SK-N-SH (cell line): ENCODE measurements at regions not wholly inside any gene's neighbourhood (a gene's known extent, or its start where the extent isn't known, plus 50 kb on each side); places are given as distances from the start of the nearest gene placed in this dataset.

Source experiments
- CTCF ChIA-PET: fragments of 300-600, 350-600 bp; formaldehyde crosslinking; extraction: SDS; loops from one replicate; lab custom pipeline; 2021; lab: Yijun Ruan, JAX
- POLR2A ChIA-PET: fragments of 350-600 bp; sonication (Branson Sonifier 250); formaldehyde crosslinking; extraction: SDS; loops from one replicate; lab custom pipeline; 2020; ENCODE audit warnings: antibody characterized with exemption, inconsistent platforms; lab: Yijun Ruan, JAX
- DNase-seq: peaks from one replicate; pipeline ENCODE4 v3.0.0; 2012
- H2AFZ ChIP-seq: fragments of 200-600 bp; sonication (generic); 2 replicates; pipeline ENCODE4 v1.8.1; 2016; ENCODE audit warnings: antibody characterized with exemption, mild to moderate bottlenecking, low read depth
- H3F3A ChIP-seq: fragments of 200-600 bp; sonication (generic); replicated peaks from 2 replicates; pipeline ENCODE3; 2016; ENCODE audit warnings: antibody characterized with exemption, mild to moderate bottlenecking; ENCODE audit not compliant: insufficient read depth
- H3K27ac ChIP-seq, 2 experiments: fragments of 200-500 bp in 1 of 2; fragments of 200-600 bp in 1 of 2; sonication (Bioruptor generic) in 1 of 2; sonication (generic), shearing (Covaris generic) in 1 of 2; 2 replicates each; pipeline versions ENCODE4 v1.5.1 to v1.6.1; 2014 to 2016; ENCODE audit warnings: low read depth in 2 of 2, inconsistent platforms in 1 of 2, low read length in 1 of 2, mild to moderate bottlenecking in 1 of 2, mixed read lengths in 1 of 2
- H3K27me3 ChIP-seq: fragments of 200-600 bp; sonication (generic), shearing (Covaris generic); 2 replicates; pipeline ENCODE4 v1.6.1; 2016; ENCODE audit warnings: mixed run types; ENCODE audit not compliant: insufficient read depth
- H3K36me3 ChIP-seq, 2 experiments: fragments of 200-500 bp in 1 of 2; fragments of 200-600 bp in 1 of 2; sonication (Bioruptor generic) in 1 of 2; sonication (generic) in 1 of 2; replicated peaks in 1 of 2; 2 replicates each; pipeline versions ENCODE3 to v1.5.1; 2014 to 2016; ENCODE audit warnings: low read length in 1 of 2, mild to moderate bottlenecking in 1 of 2; ENCODE audit not compliant: insufficient read depth in 2 of 2, control insufficient read depth in 1 of 2
- H3K4me1 ChIP-seq, 2 experiments: fragments of 200-500 bp in 1 of 2; fragments of 200-600 bp in 1 of 2; sonication (Bioruptor generic) in 1 of 2; sonication (generic), shearing (Covaris generic) in 1 of 2; 2 replicates each; pipeline versions ENCODE4 v1.5.1 to v1.6.1; 2014 to 2016; ENCODE audit warnings: low read depth in 1 of 2, low read length in 1 of 2, mixed run types in 1 of 2; ENCODE audit not compliant: insufficient read depth in 2 of 2, control insufficient read depth in 1 of 2
- H3K4me2 ChIP-seq: fragments of 200-600 bp; sonication (generic), shearing (Covaris generic); 2 replicates; pipeline ENCODE4 v1.6.1; 2017; ENCODE audit warnings: mixed run types
- H3K4me3 ChIP-seq, 2 experiments: fragments of 200-500 bp in 1 of 2; fragments of 200-600 bp in 1 of 2; sonication (Bioruptor generic) in 1 of 2; sonication (generic), shearing (Covaris generic) in 1 of 2; 2 replicates each; pipeline versions ENCODE4 v1.5.1 to v1.8.1; 2014 to 2016; ENCODE audit warnings: low read depth in 2 of 2, inconsistent platforms in 1 of 2, low read length in 1 of 2, mild to moderate bottlenecking in 1 of 2, mixed read lengths in 1 of 2, moderate library complexity in 1 of 2
- H3K79me2 ChIP-seq: fragments of 200-600 bp; sonication (generic); 2 replicates; pipeline ENCODE4 v1.8.1; 2017; ENCODE audit warnings: mild to moderate bottlenecking; ENCODE audit not compliant: insufficient read depth
- H3K9ac ChIP-seq: fragments of 200-600 bp; sonication (generic); 2 replicates; pipeline ENCODE4 v1.6.1; 2017; ENCODE audit warnings: mixed run types
- H3K9me2 ChIP-seq: fragments of 200-600 bp; sonication (generic); 2 replicates; pipeline ENCODE4 v1.6.1; 2017; ENCODE audit warnings: mixed run types
- H3K9me3 ChIP-seq: fragments of 200-600 bp; sonication (generic); 2 replicates; pipeline ENCODE4 v1.6.1; 2017; ENCODE audit warnings: mixed run types, mild to moderate bottlenecking, moderate library complexity
- H4K20me1 ChIP-seq: fragments of 200-600 bp; sonication (generic); 2 replicates; pipeline ENCODE4 v1.6.1; 2017; ENCODE audit warnings: mild to moderate bottlenecking, mixed run types; ENCODE audit not compliant: insufficient read depth
- CHD2 ChIP-seq: fragments of 150-350 bp; IDR thresholded peaks from 2 replicates; pipeline ENCODE4 v1.6.1; 2018; ENCODE audit warnings: low read length; ENCODE audit not compliant: partially characterized antibody
- EP300 ChIP-seq, 2 experiments: IDR thresholded peaks; 2 replicates each; pipeline versions ENCODE4 v1.4.0 to v1.6.1; 2012; ENCODE audit warnings: borderline replicate concordance in 1 of 2, low read depth in 1 of 2, low read length in 1 of 2
- FOXJ3 ChIP-seq: sonication (generic); formaldehyde crosslinking; IDR thresholded peaks from 2 replicates; pipeline ENCODE4 v1.5.1; 2020; ENCODE audit warnings: mild to moderate bottlenecking, missing genetic modification reagents
- FOXM1 ChIP-seq: IDR thresholded peaks from 2 replicates; pipeline ENCODE4 v1.4.0; 2012; ENCODE audit warnings: low read depth, mild to moderate bottlenecking
- GABPA ChIP-seq: IDR thresholded peaks from 2 replicates; pipeline ENCODE4 v1.4.0; 2012; ENCODE audit warnings: low read depth, mild to moderate bottlenecking
- GATA2 ChIP-seq: sonication (generic); formaldehyde crosslinking; IDR thresholded peaks from 2 replicates; pipeline ENCODE4 v1.5.0; 2020; ENCODE audit warnings: mild to moderate bottlenecking, missing genetic modification reagents
- RCOR1 ChIP-seq: fragments of 150-350 bp; IDR thresholded peaks from 2 replicates; pipeline ENCODE4 v1.6.1; 2017; ENCODE audit warnings: antibody characterized with exemption, low read length
- RFX5 ChIP-seq: IDR thresholded peaks from 2 replicates; pipeline ENCODE4 v1.6.1; 2012; ENCODE audit warnings: mild to moderate bottlenecking, improper control_type of control experiment, low read length
- RXRA ChIP-seq: IDR thresholded peaks from 2 replicates; pipeline ENCODE4 v1.4.0; 2012; ENCODE audit warnings: low read depth, mild to moderate bottlenecking, borderline replicate concordance
- SIN3A ChIP-seq: IDR thresholded peaks from 2 replicates; pipeline ENCODE4 v1.6.1; 2012; ENCODE audit warnings: low read depth, mild to moderate bottlenecking, low read length, moderate library complexity, borderline replicate concordance
- SMC3 ChIP-seq: IDR thresholded peaks from 2 replicates; pipeline ENCODE4 v1.6.1; 2012; ENCODE audit warnings: low read depth, low read length, improper control_type of control experiment
- TAF1 ChIP-seq: IDR thresholded peaks from 2 replicates; pipeline ENCODE4 v1.6.1; 2012; ENCODE audit warnings: low read depth, mild to moderate bottlenecking, low read length, moderate library complexity, borderline replicate concordance
- TCF12 ChIP-seq: IDR thresholded peaks from 2 replicates; pipeline ENCODE4 v1.4.0; 2012
- WGBS: methylation state at CpG from one replicate; pipeline ENCODE4 v1.1.6; 2017; ENCODE audit warnings: low lambda C conversion rate; 5-methylcytosine and 5-hydroxymethylcytosine counted together
- TF ChIP-seq, protein P1 (sequence below): IDR thresholded peaks from 2 replicates; pipeline ENCODE4; 2012
- TF ChIP-seq, protein P2 (sequence below): fragments of 200-600 bp; sonication (generic); IDR thresholded peaks from 2 replicates; pipeline ENCODE4 v1.6.1; 2017; ENCODE audit warnings: antibody characterized with exemption, mild to moderate bottlenecking, moderate library complexity
- TF ChIP-seq, protein P3 (sequence below): fragments of 150-350 bp; IDR thresholded peaks from 2 replicates; pipeline ENCODE4 v1.6.1; 2017; ENCODE audit warnings: antibody characterized with exemption, low read length, low read depth, borderline replicate concordance
- TF ChIP-seq, protein P4 (sequence below): IDR thresholded peaks from 2 replicates; pipeline ENCODE4 v1.4.0; 2012; ENCODE audit warnings: low read depth, borderline replicate concordance
- TF ChIP-seq, protein P5 (sequence below): IDR thresholded peaks from 2 replicates; pipeline ENCODE4 v1.4.0; 2012; ENCODE audit warnings: low read depth, borderline replicate concordance

DNA sequence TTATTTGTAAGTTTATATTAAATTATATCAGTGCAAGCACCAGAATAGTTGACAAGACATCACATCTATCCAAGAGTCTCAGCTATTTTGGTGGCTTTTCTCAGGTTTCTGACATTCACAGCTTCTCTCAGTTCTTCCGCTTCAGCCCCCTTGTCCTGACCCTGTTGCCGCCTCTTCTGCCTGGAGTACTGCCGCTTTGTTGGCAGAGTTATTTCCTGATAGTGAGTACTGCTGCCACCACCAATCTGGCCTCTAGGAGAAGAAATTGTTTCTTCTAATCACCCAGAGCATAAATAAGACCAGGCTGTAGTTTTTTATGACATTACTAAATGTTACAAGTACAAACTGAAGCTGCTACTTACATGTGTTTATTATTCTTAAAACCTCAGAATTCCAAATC, 470.1 kb downstream of the NSUN3 start:
- Histone ChIP-seq H3K36me3 (no peaks in the 10 kb centered on the region), H3K4me3 (no peak overlapping the region), H3K9me2 (no peaks in the 10 kb centered on the region), H3K4me2 (no peak overlapping the region), H3K79me2 (no peaks in the 10 kb centered on the region), H3K9ac (no peak overlapping the region), H3K4me1 (peaks cover 0 to 5% of the 10 kb centered on the region in 2 experiments; a peak in 2 of 4 replicates), H3K9me3 (no peaks in the 10 kb centered on the region), H3F3A (no peaks in the 10 kb centered on the region), H2AFZ (no peak overlapping the region), H3K27ac (no peak overlapping the region), H3K27me3 (no peaks in the 10 kb centered on the region), H4K20me1 (no peaks in the 10 kb centered on the region)
- no peak for DNase-seq
- 75% methylated on average over 3 of the region's 3 CpGs for WGBS
- POLR2A ChIA-PET = no interaction called here
- TF ChIP-seq FOXJ3 (CRISPR knock-in tag) (no peak), SIN3A (no peak), GABPA (no peak), RFX5 (no peak), RXRA (no peak), EP300 (IDR thresholded peaks at IDR 0.05; ENCODE audit: borderline replicate concordance in 1 of 2, low read depth in 1 of 2, low read length in 1 of 2) (no peak), FOXM1 (no peak), TAF1 (no peak), TCF12 (no peak), GATA2 (no peak), SMC3 (no peak), CHD2 (no peak)
- TF ChIP-seq, protein P1, sequence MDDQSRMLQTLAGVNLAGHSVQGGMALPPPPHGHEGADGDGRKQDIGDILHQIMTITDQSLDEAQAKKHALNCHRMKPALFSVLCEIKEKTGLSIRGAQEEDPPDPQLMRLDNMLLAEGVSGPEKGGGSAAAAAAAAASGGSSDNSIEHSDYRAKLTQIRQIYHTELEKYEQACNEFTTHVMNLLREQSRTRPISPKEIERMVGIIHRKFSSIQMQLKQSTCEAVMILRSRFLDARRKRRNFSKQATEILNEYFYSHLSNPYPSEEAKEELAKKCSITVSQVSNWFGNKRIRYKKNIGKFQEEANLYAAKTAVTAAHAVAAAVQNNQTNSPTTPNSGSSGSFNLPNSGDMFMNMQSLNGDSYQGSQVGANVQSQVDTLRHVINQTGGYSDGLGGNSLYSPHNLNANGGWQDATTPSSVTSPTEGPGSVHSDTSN = no peak
- TF ChIP-seq, protein P2, sequence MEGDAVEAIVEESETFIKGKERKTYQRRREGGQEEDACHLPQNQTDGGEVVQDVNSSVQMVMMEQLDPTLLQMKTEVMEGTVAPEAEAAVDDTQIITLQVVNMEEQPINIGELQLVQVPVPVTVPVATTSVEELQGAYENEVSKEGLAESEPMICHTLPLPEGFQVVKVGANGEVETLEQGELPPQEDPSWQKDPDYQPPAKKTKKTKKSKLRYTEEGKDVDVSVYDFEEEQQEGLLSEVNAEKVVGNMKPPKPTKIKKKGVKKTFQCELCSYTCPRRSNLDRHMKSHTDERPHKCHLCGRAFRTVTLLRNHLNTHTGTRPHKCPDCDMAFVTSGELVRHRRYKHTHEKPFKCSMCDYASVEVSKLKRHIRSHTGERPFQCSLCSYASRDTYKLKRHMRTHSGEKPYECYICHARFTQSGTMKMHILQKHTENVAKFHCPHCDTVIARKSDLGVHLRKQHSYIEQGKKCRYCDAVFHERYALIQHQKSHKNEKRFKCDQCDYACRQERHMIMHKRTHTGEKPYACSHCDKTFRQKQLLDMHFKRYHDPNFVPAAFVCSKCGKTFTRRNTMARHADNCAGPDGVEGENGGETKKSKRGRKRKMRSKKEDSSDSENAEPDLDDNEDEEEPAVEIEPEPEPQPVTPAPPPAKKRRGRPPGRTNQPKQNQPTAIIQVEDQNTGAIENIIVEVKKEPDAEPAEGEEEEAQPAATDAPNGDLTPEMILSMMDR = no peak
- TF ChIP-seq, protein P3, sequence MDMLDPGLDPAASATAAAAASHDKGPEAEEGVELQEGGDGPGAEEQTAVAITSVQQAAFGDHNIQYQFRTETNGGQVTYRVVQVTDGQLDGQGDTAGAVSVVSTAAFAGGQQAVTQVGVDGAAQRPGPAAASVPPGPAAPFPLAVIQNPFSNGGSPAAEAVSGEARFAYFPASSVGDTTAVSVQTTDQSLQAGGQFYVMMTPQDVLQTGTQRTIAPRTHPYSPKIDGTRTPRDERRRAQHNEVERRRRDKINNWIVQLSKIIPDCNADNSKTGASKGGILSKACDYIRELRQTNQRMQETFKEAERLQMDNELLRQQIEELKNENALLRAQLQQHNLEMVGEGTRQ = no peak
- CTCF ChIA-PET = interaction anchor here (0.6 to 1.4 kb wide), 3 partner anchors 11 to 104 kb away, joined by 3 to 5 read pairs (median 3); no protein-coding TSS in a partner anchor

DNA sequence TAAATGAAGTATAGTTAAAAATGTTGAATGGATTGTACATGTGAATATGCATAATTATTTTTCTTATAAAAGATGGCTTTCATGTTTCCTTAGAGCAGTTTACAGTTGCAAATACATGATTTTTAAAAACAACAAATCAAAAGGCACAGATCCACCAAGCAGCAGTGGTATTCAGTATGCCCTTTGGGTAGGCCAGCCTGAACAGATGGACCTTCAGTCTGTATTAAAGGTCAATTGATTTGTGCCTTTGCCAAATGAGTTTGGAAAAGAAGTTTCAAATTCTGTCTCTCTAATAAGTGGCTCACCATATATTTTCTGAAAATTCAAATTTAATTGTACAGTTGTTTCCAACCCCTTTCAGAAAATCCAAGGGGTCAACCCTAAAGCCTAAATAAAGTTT, 477.1 kb downstream of the NSUN3 start:
- H3K36me3 ChIP-seq = no peaks in the 10 kb centered on the region
- TF ChIP-seq, protein P4, sequence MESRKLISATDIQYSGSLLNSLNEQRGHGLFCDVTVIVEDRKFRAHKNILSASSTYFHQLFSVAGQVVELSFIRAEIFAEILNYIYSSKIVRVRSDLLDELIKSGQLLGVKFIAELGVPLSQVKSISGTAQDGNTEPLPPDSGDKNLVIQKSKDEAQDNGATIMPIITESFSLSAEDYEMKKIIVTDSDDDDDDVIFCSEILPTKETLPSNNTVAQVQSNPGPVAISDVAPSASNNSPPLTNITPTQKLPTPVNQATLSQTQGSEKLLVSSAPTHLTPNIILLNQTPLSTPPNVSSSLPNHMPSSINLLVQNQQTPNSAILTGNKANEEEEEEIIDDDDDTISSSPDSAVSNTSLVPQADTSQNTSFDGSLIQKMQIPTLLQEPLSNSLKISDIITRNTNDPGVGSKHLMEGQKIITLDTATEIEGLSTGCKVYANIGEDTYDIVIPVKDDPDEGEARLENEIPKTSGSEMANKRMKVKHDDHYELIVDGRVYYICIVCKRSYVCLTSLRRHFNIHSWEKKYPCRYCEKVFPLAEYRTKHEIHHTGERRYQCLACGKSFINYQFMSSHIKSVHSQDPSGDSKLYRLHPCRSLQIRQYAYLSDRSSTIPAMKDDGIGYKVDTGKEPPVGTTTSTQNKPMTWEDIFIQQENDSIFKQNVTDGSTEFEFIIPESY = no peak
- TF ChIP-seq, protein P5, sequence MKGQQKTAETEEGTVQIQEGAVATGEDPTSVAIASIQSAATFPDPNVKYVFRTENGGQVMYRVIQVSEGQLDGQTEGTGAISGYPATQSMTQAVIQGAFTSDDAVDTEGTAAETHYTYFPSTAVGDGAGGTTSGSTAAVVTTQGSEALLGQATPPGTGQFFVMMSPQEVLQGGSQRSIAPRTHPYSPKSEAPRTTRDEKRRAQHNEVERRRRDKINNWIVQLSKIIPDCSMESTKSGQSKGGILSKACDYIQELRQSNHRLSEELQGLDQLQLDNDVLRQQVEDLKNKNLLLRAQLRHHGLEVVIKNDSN = no peak
- TF ChIP-seq TAF1 (no peak), CHD2 (no peak), RCOR1 (no peak), FOXJ3 (CRISPR knock-in tag) (no peak)
- H3K4me1 ChIP-seq = peaks cover 0 to 5% of the 10 kb centered on the region in 2 experiments; a peak in 2 of 4 replicates
- H3K4me2 ChIP-seq = no peak overlapping the region
- H4K20me1 ChIP-seq = no peaks in the 10 kb centered on the region
- ChIA-PET POLR2A (no interaction called here), CTCF (interaction anchor here (0.7 to 1.9 kb wide), 2 partner anchors 20 to 425 kb away, joined by 3 to 4 read pairs; no protein-coding TSS in a partner anchor)
- no peak overlapping the region for H3K4me3 ChIP-seq
- no peaks in the 10 kb centered on the region for H3K9me3 ChIP-seq
- no peak overlapping the region for H3K9ac ChIP-seq
- no peaks in the 10 kb centered on the region for H3K9me2 ChIP-seq
- H3K27me3 ChIP-seq = no peaks in the 10 kb centered on the region
- no peak overlapping the region for H3K27ac ChIP-seq
- H3F3A ChIP-seq = no peaks in the 10 kb centered on the region
- no peak for DNase-seq
- no peaks in the 10 kb centered on the region for H3K79me2 ChIP-seq
- H2AFZ ChIP-seq = no peak overlapping the region
